H4 (cell line): ENCODE measurements at regions not wholly inside any gene's neighbourhood (a gene's known extent, or its start where the extent isn't known, plus 50 kb on each side); places are given as distances from the start of the nearest gene placed in this dataset.

Experiments
- DNase-seq: peaks from one replicate; pipeline ENCODE4 v3.0.0-alpha.2; 2015; ENCODE audit warnings: low spot score

GRCh38 chr5:28516722-28517121, 1478.3 kb upstream of the CDH9 start:
- no peak for DNase-seq

GRCh38 chr5:28512648-28513047, 1474.3 kb upstream of the CDH9 start:
- no peak for DNase-seq

- DNase-seq: no peak
These were observed 1466.7 kb upstream of the CDH9 start for GRCh38 chr5:28505121-28505520.

GRCh38 chr5:28500511-28500910, 1462.1 kb upstream of the CDH9 start:
- no peak for DNase-seq

- DNase-seq: no peak
These were observed 1461.4 kb upstream of the CDH9 start for GRCh38 chr5:28499766-28500290.

GRCh38 chr5:28495876-28496275, 1457.5 kb upstream of the CDH9 start:
- DNase-seq: no peak

GRCh38 chr5:28493456-28493855, 1455.1 kb upstream of the CDH9 start:
- DNase-seq: no peak

GRCh38 chr5:28488752-28489151, 1450.4 kb upstream of the CDH9 start:
- DNase-seq: no peak

GRCh38 chr5:28483327-28484025, 1445.1 kb upstream of the CDH9 start:
- no peak for DNase-seq

- DNase-seq: peak; percentile 15
These were observed 1435.2 kb upstream of the CDH9 start for GRCh38 chr5:28473531-28474107.

- DNase-seq: no peak
These were observed 1429.8 kb upstream of the CDH9 start for GRCh38 chr5:28468166-28468565.

GRCh38 chr5:28463728-28464127, 1425.3 kb upstream of the CDH9 start:
- no peak for DNase-seq

- no peak for DNase-seq
These were observed 1413.1 kb upstream of the CDH9 start for GRCh38 chr5:28451483-28451882.

GRCh38 chr5:28450997-28451396, 1412.6 kb upstream of the CDH9 start:
- DNase-seq: no peak

- DNase-seq: no peak
These were observed 1410.4 kb upstream of the CDH9 start for GRCh38 chr5:28448791-28449190.

- no peak for DNase-seq
These were observed 1392.3 kb upstream of the CDH9 start for GRCh38 chr5:28430565-28431178.

GRCh38 chr5:28421141-28421540, 1382.8 kb upstream of the CDH9 start:
- DNase-seq: no peak

GRCh38 chr5:28415791-28416443, 1377.5 kb upstream of the CDH9 start:
- DNase-seq: no peak

GRCh38 chr5:28414619-28415018, 1376.2 kb upstream of the CDH9 start:
- no peak for DNase-seq

GRCh38 chr5:28408651-28409050, 1370.3 kb upstream of the CDH9 start:
- DNase-seq: no peak

- peak; percentile 84 for DNase-seq
These were observed 1369.8 kb upstream of the CDH9 start for GRCh38 chr5:28408186-28408585.

- DNase-seq: no peak
These were observed 1366.1 kb upstream of the CDH9 start for GRCh38 chr5:28404363-28405071.
